SKM-1 treated with dmso at 0.1 percent for 144 hours (cell line): ENCODE measurements at regions not wholly inside any gene's neighbourhood (a gene's known extent, or its start where the extent isn't known, plus 50 kb on each side); places are given as distances from the start of the nearest gene placed in this dataset.

Experiments used
- DNase-seq: peaks from one replicate; lab custom pipeline; 2025; ENCODE audit not compliant: unreplicated experiment; lab: John Stamatoyannopoulos, UW

- peak; percentile 16 for DNase-seq
These were observed 54.2 kb downstream of the FOXI1 start for GRCh38 chr5:170159947-170160346.

- DNase-seq, result no peak
These were observed 55.4 kb downstream of the FOXI1 start for GRCh38 chr5:170161069-170161468.

GRCh38 chr5:170162631-170163321 lies 57.1 kb downstream of the FOXI1 start:
- DNase-seq, result no peak

- DNase-seq, result no peak
These were observed 58.4 kb downstream of the FOXI1 start for GRCh38 chr5:170164087-170164486.

GRCh38 chr5:170164921-170165320 lies 59.2 kb downstream of the FOXI1 start:
- DNase-seq, result no peak

- DNase-seq, result no peak
These were observed 60.4 kb downstream of the FOXI1 start for GRCh38 chr5:170166101-170166500.

GRCh38 chr5:170168002-170168401 lies 62.3 kb downstream of the FOXI1 start:
- DNase-seq, result no peak

GRCh38 chr5:170168797-170169196 lies 63.1 kb downstream of the FOXI1 start:
- DNase-seq, result no peak

GRCh38 chr5:170169996-170170395 lies 62.8 kb upstream of the C5orf58 start:
- DNase-seq, result no peak

- no peak for DNase-seq
These were observed 61.0 kb upstream of the C5orf58 start for GRCh38 chr5:170171811-170172210.

GRCh38 chr5:170173227-170173626 lies 59.6 kb upstream of the C5orf58 start:
- DNase-seq, result no peak

- DNase-seq, result no peak
These were observed 59.1 kb upstream of the C5orf58 start for GRCh38 chr5:170173647-170174046.

- no peak for DNase-seq
These were observed 55.9 kb upstream of the C5orf58 start for GRCh38 chr5:170176916-170177315.

- peak; percentile 32 for DNase-seq
These were observed 54.0 kb upstream of the C5orf58 start for GRCh38 chr5:170178814-170179213.

GRCh38 chr5:170179626-170180025 lies 53.2 kb upstream of the C5orf58 start:
- DNase-seq, result no peak

GRCh38 chr5:170181902-170182301 lies 50.9 kb upstream of the C5orf58 start:
- DNase-seq, result no peak

GRCh38 chr5:170182491-170182890 lies 50.3 kb upstream of the C5orf58 start:
- no peak for DNase-seq
